ENCODE measurements at regions not wholly inside any gene's neighbourhood (a gene's known extent, or its start where the extent isn't known, plus 50 kb on each side); places are given as distances from the start of the nearest gene placed in this dataset.
A peak's percentile ranks its signal among the peaks of the same experiment; 100 is the strongest.
"Not testable (repeated sequence)": the region's sequence is repeated elsewhere in the genome, so short reads cannot be mapped to it uniquely, and the experiment has no call there.

DNA sequence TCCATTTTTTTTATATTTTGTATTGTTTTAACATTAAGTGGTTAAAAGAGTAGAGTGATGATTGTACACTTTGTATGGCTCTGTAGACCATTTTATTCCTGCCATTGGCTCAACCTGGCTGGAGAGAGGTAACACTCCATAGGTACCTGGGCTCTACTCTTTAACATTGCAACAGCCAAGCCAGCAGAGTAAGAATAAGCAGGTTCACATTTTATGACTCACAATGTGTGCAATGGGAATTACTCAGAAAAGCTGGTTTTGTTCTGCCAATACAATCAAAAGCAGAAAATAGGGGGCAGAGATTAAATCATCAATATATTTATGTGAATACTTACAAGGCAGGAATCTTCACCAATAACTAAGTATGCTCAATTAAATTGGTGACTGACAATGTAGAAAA is 1324.0 kb downstream of the AMY1C start:
- Mint-ChIP-seq H3K27me3 (no peaks in the 10 kb centered on the region), H3K36me3 (no peaks in the 10 kb centered on the region), H3K9me3 (peaks cover 6% of the 10 kb centered on the region), H3K27ac (no peak overlapping the region), H3K4me1 (no peaks in the 10 kb centered on the region), H3K4me3 (no peak overlapping the region)
- no peak for ATAC-seq

DNA sequence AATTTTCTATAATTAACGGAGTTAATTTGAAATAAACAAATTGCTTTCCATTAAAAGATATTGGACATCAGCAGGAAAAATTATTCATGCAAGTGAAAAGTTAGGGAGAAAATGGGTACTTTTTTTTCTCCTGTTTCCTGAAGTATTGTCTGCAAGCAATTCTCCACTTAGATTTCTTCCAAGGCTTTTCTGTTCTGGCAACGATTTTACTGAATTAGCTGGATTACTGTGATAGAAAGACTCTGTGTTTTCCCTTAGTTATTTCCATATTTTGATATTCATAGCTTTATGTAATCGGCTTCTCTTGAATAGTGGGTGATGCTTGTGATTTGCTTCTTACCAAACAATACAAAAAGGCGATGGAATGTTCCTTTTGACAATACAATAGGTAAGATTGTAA is 1333.9 kb downstream of the AMY1C start:
- Mint-ChIP-seq H3K4me3 (no peak overlapping the region), H3K27me3 (no peaks in the 10 kb centered on the region), H3K27ac (no peak overlapping the region), H3K9me3 (no peaks in the 10 kb centered on the region), H3K4me1 (no peaks in the 10 kb centered on the region), H3K36me3 (no peaks in the 10 kb centered on the region)
- ATAC-seq: no peak

DNA sequence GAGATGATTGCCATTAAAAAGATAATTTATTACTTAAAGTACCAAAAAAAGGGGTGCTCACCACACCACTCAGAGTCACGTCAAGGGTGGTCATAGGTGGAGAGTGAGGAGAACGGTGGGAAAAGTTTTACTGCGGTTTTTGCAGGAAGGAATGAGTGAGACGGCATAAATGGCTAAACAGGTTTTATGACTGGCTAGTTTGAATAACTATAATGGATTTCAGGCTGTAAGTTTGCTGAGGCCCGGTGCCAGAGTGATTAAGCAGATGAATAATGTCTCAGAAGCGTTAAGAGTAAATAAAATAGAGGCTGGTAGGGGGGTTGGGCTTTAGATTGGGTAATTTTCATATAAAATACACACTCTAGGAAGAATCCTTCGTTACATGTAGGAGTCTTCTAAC is 1337.8 kb downstream of the AMY1C start:
- H3K9me3 Mint-ChIP-seq: peaks cover 3% of the 10 kb centered on the region
- no peak for ATAC-seq
- no peaks in the 10 kb centered on the region for H3K27me3 Mint-ChIP-seq
- no peaks in the 10 kb centered on the region for H3K4me1 Mint-ChIP-seq
- no peak overlapping the region for H3K4me3 Mint-ChIP-seq
- no peak overlapping the region for H3K27ac Mint-ChIP-seq
- no peaks in the 10 kb centered on the region for H3K36me3 Mint-ChIP-seq

DNA sequence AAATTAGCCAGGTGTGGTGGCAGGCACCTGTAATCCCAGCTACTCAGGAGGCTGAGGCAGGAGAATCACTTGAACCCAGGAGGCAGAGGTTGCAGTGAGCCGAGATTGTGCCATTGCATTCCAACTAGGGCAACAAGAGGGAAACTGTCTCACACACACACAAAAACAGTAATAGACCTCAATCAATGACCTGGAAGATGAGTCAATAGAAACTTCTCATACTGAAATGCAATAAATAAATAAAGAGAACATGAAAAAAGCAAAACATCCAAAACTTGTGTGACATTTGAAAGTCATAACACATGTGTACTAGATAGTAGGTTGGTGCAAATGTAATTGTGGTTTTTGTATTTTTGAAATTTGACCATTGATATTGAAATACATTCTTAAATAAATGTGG is 1338.5 kb downstream of the AMY1C start:
- Mint-ChIP-seq H3K4me1 (no peaks in the 10 kb centered on the region), H3K27me3 (no peaks in the 10 kb centered on the region), H3K36me3 (no peaks in the 10 kb centered on the region), H3K9me3 (peaks cover 3% of the 10 kb centered on the region), H3K4me3 (no peak overlapping the region), H3K27ac (no peak overlapping the region)
- ATAC-seq: no peak

DNA sequence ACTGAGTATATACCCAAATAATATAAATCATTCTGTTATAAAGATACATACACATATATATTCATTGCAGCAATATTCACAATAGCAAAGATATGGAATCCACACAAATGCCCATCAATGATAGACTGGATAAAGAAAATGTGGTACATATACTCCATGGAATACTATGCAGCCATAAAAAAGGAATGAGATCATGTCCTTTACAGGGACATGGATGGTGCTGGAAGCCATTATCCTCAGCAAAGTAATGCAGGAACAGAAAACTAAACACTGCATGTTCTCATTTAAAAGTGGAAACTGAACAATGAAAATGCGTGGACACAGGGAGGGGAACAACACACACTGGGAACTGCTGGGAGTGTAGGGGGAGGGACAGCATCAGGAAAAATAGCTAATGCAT is 1344.2 kb downstream of the AMY1C start:
- not testable (repeated sequence) for H3K4me1 Mint-ChIP-seq, ATAC-seq, H3K36me3 Mint-ChIP-seq, H3K27ac Mint-ChIP-seq, H3K4me3 Mint-ChIP-seq, H3K9me3 Mint-ChIP-seq, H3K27me3 Mint-ChIP-seq

DNA sequence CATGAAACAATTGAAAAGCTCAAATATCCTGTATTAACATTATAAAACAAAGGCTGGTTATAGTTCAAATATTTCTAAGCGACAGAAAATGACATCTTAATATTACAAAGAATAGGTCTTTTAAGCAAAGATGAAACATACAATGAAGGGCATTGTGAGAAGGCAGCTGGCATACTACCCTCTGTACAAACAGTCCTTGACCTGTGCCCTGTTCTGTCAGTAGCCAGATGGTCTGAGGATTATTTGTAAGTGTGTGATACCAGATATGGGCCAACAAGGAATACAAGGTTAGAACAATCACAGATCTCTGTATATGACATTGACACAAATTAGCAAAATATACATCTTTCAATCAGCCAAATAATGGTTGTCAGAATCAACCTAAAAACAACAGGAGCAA is 1350.4 kb downstream of the AMY1C start:
- Mint-ChIP-seq H3K27ac (no peak overlapping the region), H3K27me3 (no peaks in the 10 kb centered on the region), H3K9me3 (no peaks in the 10 kb centered on the region), H3K4me1 (no peaks in the 10 kb centered on the region), H3K36me3 (no peaks in the 10 kb centered on the region), H3K4me3 (no peak overlapping the region)
- ATAC-seq: no peak

DNA sequence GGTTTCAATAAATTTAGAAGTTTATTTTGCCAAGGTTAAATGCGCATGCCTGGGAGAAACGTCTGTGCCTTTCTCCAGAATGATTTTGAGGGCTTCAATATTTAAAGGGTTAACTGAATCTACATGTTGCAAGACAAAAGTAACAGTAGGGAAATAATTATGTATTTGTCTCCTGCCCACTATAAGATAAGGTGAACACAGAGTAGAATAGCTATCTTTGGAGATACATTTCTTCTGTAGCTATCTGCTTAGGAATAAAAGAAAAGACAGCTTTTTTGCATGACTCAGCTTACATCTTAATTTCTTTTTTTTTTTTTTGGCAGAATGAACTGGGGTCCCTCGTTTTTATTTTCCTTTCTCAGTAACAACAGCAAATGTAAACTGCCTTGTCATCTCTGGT is 1351.6 kb downstream of the AMY1C start:
- Mint-ChIP-seq H3K4me3 (no peak overlapping the region), H3K36me3 (no peaks in the 10 kb centered on the region), H3K27ac (no peak overlapping the region), H3K4me1 (no peaks in the 10 kb centered on the region), H3K27me3 (no peaks in the 10 kb centered on the region), H3K9me3 (no peaks in the 10 kb centered on the region)
- no peak for ATAC-seq

DNA sequence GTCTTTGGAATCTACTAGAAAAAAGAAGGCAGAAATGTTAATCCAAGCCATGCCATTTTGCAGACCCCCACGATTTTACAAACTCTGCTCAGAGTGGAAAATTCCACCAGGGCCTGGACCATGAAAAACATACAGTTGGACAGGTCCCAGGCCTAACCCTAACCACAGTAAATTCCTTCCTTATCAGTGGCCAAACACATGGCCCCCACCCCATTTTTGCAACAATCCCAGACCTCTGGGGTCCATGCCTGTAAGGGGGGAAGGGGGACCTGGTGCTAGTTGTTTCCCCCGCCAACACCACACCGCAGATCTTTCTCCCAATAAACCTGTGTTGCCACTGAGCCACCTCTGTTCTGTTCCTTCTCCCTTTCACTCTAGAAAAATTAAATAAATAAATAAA is 1352.7 kb downstream of the AMY1C start:
- H3K36me3 Mint-ChIP-seq: no peaks in the 10 kb centered on the region
- H3K4me3 Mint-ChIP-seq: no peak overlapping the region
- H3K4me1 Mint-ChIP-seq: no peaks in the 10 kb centered on the region
- no peaks in the 10 kb centered on the region for H3K27me3 Mint-ChIP-seq
- no peaks in the 10 kb centered on the region for H3K9me3 Mint-ChIP-seq
- H3K27ac Mint-ChIP-seq: no peak overlapping the region
- ATAC-seq: no peak

DNA sequence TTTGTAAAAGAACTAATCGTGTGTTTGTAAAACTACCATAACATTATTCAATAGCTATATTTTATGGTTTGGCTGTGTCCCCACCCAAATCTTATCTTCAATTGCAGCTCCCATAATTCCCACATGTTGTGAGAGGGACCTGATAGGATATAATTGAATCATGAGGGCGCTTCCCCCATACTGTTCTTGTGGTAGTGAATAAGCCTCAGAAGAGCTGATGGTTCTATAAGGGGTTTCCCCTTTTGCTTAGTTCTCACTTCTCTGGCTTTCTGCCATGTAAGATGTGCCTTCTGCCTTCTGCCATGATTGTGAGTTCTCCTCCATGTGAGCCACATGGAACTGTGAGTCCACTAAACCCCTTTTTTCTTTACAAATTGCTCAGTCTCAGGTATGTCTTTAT is 1372.3 kb downstream of the AMY1C start:
- H3K27me3 Mint-ChIP-seq: no peaks in the 10 kb centered on the region
- no peaks in the 10 kb centered on the region for H3K9me3 Mint-ChIP-seq
- no peak for ATAC-seq
- H3K4me3 Mint-ChIP-seq: no peak overlapping the region
- H3K36me3 Mint-ChIP-seq: no peaks in the 10 kb centered on the region
- no peaks in the 10 kb centered on the region for H3K4me1 Mint-ChIP-seq
- H3K27ac Mint-ChIP-seq: no peak overlapping the region

DNA sequence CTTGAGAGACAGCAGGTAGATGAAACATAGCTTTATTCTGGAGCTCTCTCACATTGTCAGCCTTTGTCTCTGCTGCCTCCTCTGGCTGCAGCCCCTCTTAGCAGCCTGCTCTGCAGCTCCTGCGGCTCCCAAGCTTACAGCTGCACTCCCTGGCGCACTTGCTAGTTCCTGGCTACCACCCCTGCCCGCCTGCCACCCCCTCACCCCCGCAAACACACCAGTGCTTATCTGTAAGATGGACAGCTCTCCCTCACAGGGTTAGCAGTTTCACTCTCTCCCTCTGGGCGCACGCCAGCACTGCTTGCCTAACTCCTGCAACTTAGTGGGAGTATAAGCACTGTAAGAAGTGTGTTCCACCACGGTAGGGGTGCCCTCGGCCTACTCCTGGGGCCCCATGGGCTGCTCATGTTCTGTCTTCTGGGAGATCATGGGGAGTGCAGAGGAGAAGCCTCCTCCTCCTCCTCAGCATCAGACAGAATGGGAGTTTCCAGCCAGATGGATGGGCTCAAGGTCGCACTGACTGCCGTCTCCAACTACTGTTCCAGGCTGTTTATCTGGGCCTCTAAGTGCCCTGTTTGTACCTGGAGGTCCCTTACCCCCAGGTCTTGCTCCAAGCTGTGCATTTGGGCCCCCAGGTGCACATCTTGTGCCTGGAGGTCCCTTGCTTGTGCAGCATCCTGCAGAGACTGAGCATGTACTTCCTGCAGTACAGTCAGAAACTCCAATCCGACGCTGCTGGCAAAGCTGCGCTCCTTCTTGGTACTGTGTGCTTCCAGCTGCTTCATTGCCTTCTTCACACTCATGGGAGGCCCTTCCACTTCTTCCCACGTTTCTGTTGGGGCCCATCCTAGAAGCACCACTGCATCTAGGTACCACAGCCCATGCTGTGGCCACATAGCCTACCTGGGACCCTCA is 1388.1 kb downstream of the AMY1C start:
- no peaks in the 10 kb centered on the region for H3K36me3 Mint-ChIP-seq
- no peaks in the 10 kb centered on the region for H3K27me3 Mint-ChIP-seq
- no peak overlapping the region for H3K27ac Mint-ChIP-seq
- H3K4me1 Mint-ChIP-seq: no peaks in the 10 kb centered on the region
- H3K9me3 Mint-ChIP-seq: no peaks in the 10 kb centered on the region
- no peak overlapping the region for H3K4me3 Mint-ChIP-seq
- peak; percentile 59 for ATAC-seq

DNA sequence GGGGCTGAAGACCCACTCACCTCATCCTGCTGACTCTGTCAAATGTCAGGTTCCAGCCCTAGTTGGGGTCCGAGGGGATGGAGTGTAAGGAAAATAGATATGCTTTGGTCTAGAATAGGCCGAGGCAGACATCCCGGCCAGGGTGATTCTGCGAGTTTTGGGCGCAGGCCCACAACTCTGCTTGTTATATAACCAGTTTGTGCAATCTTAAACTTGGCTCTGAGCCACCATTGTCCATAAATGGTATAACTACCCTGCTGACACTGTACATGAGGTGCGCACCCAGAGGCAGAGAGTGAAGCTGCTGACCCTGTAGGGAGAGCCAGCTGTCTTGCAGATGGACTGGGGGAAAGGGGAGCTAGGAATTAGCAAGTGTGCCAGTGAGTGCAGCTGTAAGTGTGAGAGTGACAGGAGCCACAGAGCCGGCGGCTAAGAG is 1388.8 kb downstream of the AMY1C start:
- Mint-ChIP-seq H3K9me3 (no peaks in the 10 kb centered on the region), H3K4me3 (no peak overlapping the region), H3K27me3 (no peaks in the 10 kb centered on the region), H3K4me1 (no peaks in the 10 kb centered on the region), H3K36me3 (no peaks in the 10 kb centered on the region), H3K27ac (no peak overlapping the region)
- peak; percentile 50 for ATAC-seq

DNA sequence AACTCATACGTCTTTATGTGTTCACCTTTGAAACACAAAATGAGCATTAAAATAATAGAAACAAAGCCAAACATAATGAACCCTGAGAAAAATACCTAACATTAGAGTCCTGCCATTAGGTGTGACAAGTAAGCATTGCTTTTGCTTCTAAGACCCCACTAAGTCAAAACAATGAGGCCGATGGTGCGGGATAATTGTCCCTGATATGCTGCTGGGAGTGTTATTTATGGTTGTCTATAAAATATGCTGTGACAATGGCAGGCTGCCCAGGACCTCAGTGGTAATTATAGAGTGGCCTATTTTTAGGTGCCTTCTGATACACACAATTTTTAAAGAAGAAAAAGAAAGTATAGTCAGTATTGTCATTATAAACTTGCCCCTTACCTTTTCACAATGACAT is 1423.1 kb downstream of the AMY1C start:
- Mint-ChIP-seq H3K4me1 (no peaks in the 10 kb centered on the region), H3K27me3 (no peaks in the 10 kb centered on the region), H3K36me3 (no peaks in the 10 kb centered on the region), H3K9me3 (no peaks in the 10 kb centered on the region), H3K4me3 (no peak overlapping the region), H3K27ac (no peak overlapping the region)
- ATAC-seq: no peak

DNA sequence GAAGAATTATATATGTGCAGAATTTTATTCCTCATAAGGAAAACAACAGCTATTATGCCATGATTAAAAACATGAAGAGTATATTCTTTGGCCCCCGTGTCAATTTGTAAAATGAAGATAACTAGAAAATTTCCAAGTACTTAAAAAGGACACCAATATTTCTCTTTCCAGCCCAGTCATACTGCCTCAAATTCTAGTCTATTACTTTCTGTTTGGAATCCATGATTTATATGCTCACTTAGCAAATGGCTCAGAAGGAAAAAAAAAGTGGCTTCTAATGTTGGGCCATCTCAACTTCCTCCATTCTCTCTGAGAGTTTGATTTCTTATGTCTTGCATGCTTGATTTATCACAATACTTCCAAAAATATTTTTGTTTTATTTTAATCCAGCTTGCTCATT is 1431.1 kb downstream of the AMY1C start:
- no peaks in the 10 kb centered on the region for H3K9me3 Mint-ChIP-seq
- no peaks in the 10 kb centered on the region for H3K36me3 Mint-ChIP-seq
- H3K4me1 Mint-ChIP-seq: no peaks in the 10 kb centered on the region
- ATAC-seq: no peak
- no peaks in the 10 kb centered on the region for H3K27me3 Mint-ChIP-seq
- no peak overlapping the region for H3K27ac Mint-ChIP-seq
- H3K4me3 Mint-ChIP-seq: no peak overlapping the region

DNA sequence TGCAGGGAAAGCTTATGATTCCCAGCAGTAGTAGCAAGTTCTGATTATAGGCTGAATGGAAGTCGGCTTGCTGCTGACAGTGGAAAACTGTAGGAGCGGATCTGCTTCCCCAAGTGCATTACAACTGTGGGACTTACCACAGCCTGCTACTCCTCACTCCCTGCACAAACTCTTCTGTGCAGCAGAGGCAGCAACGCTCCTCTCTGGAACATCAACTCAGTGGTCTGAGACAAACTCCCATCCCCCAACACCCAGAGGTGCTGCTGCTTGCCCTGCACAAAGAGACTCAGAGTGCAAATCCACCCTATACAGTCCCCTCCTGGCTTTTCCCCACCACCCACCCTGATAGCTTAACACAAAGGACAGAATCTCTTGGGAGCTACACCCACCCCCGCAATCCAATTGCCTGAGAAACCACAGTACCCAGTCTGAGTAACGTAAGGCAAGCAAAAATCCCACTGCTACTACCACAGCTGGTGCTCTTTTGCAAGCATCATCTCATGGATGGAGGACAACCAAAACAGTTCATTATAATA is 1455.2 kb downstream of the AMY1C start:
- Mint-ChIP-seq H3K27me3 (no peaks in the 10 kb centered on the region), H3K4me1 (no peaks in the 10 kb centered on the region), H3K9me3 (peaks cover 7% of the 10 kb centered on the region), H3K27ac (no peak overlapping the region), H3K4me3 (no peak overlapping the region), H3K36me3 (no peaks in the 10 kb centered on the region)
- ATAC-seq: no peak

DNA sequence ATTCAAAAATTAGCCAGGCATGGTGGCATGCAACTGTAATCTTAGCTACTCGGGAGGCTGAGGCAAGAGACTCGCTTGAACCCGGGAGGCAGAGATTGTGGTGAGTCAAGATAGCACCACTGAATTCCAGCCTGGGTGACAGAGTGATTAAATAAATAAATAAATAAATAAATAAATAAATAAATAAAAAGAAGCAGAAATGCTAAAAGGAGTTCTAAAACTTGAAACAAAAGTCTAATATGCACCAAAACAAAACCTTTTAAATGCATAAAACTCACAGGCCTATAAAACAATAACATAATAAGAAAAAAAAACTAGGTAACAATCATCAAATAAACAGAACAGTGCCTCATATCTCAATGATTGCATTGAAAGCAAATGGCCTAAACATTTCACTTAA is 1458.9 kb downstream of the AMY1C start:
- H3K4me1 Mint-ChIP-seq: no peaks in the 10 kb centered on the region
- peaks cover 13% of the 10 kb centered on the region for H3K9me3 Mint-ChIP-seq
- no peak overlapping the region for H3K4me3 Mint-ChIP-seq
- ATAC-seq: no peak
- H3K36me3 Mint-ChIP-seq: no peaks in the 10 kb centered on the region
- no peak overlapping the region for H3K27ac Mint-ChIP-seq
- no peaks in the 10 kb centered on the region for H3K27me3 Mint-ChIP-seq

DNA sequence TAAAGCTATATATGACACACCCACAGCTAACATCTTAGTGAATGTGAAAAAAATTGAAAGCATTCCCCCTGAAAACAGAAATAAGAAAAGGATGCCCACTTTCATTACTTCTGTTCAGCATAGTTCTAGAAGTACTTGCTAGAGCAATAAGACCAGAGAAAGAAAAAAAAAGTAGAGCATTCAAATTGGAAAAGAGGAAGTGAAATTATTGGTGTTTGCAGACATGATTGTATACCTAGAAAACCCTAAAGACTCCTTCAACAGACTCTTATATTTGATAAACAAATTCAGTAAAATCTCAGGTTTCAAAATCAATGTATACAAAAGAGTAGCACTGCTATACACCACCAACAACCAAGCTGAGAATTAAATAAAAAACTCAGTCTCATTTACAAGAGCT is 1461.0 kb downstream of the AMY1C start:
- Mint-ChIP-seq H3K27me3 (no peaks in the 10 kb centered on the region), H3K4me1 (no peaks in the 10 kb centered on the region), H3K27ac (no peak overlapping the region), H3K9me3 (peaks cover 13% of the 10 kb centered on the region), H3K4me3 (no peak overlapping the region), H3K36me3 (no peaks in the 10 kb centered on the region)
- no peak for ATAC-seq

Measured in stimulated activated memory B cell treated with anti-CD40 and anti-IgM and Interleukin-4, amounts not matched to agents 10 μg/mL and 1 μg/mL and 100 μg/mL, for 72 hours (primary cell).